HG03196 (cell line): ENCODE measurements at regions not wholly inside any gene's neighbourhood (a gene's known extent, or its start where the extent isn't known, plus 50 kb on each side); places are given as distances from the start of the nearest gene placed in this dataset.
"Not testable (repeated sequence)": the region's sequence is repeated elsewhere in the genome, so short reads cannot be mapped to it uniquely, and the experiment has no call there.

ENCODE experiments used
- ATAC-seq: cut with Tn5 transposase; IDR thresholded peaks from one replicate; pipeline ENCODE4 v1.9.1; 2021; ENCODE audit not compliant: unreplicated experiment

GRCh38 chr11:134980819-134981710 is 569.0 kb upstream of the B3GAT1 start:
- ATAC-seq: no peak

- not testable (repeated sequence) for ATAC-seq
These were observed 567.0 kb upstream of the B3GAT1 start for GRCh38 chr11:134979089-134979457.

- ATAC-seq: no peak
These were observed 566.5 kb upstream of the B3GAT1 start for GRCh38 chr11:134978388-134979088.

DNA sequence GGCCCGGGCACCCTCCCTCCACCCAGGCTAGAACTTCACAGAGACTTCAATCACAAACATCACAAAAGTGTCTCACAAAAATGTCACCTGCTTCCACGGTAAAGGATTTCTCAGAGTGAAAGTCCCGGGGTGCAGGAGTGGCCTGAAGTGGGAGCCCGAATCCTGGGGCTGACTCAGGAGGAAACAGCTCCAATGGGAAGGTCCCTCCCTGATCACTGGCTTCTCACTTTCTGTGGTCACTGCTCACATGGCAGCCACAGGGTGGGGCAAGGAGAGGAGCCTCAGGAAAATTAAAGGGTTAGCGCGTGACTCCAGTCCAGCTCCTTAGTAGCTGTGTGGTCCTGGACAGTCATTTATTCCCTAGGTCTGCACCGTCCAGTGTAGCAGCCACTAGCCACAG is 564.5 kb upstream of the B3GAT1 start:
- no peak for ATAC-seq

DNA sequence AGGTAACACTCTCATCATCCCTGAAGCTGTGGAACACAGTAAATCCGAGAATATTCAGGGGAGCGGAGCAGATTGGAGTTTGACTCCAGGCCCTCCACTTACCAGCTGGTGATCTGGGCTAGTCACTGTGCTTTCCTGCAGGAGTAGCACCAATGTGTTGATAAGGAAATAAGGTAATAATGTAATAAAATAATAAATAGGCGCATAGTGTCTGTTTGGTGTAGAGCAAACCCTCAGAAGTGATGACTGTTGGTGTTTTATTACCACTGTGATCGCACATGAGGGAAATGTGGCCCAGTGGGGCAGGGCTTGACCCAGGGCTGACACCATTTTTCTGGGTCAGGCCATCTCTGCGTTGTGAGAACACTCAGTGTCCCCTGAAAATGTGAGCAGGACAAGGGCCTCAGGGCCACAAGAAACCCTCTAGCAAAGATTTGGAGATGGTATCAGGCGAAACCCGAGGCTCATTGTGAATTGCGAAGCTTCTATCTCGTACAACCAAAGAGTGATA is 563.9 kb upstream of the B3GAT1 start:
- no peak for ATAC-seq

DNA sequence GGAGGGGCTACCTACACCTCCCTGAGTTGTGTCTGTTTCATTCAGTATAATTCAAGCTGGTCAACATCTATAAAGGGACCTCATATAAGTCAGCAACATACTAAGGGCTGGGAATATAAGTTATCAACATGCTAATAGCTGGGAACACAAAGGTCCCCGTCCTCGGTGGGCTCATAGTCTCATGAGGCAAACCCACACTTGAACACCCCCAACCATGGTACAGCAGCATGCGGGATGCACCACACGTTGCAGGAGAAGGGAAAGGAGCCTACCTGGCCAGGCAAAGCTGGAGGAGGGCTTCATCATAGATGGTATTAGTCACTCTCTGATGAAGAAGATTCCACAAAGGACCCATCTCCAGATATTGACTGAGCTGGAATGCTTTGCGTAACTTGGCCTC is 561.8 kb upstream of the B3GAT1 start:
- no peak for ATAC-seq

GRCh38 chr11:134971381-134971780 is 559.3 kb upstream of the B3GAT1 start:
- ATAC-seq: no peak

GRCh38 chr11:134967746-134968145 is 555.7 kb upstream of the B3GAT1 start:
- ATAC-seq: no peak

GRCh38 chr11:134961386-134961785 is 549.3 kb upstream of the B3GAT1 start:
- ATAC-seq: not testable (repeated sequence)

GRCh38 chr11:134958870-134959269 is 546.8 kb upstream of the B3GAT1 start:
- ATAC-seq: no peak

DNA sequence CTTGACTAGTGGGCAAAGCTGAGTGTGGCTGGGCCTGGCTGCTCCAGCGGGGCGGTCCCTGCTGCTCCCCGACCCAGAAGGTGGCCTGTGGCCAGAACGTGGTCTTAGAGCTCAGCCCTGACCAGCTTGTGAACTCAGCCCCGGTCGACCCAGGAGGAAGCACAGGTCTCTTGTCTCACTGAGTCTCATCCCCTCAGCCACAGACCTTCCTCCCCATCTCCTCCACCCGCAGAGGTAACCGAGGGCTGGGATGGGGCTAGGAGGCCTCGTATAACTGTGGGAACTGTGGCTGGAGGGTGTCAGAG is 546.2 kb upstream of the B3GAT1 start:
- no peak for ATAC-seq

GRCh38 chr11:134957540-134958335 is 545.7 kb upstream of the B3GAT1 start:
- ATAC-seq: no peak

DNA sequence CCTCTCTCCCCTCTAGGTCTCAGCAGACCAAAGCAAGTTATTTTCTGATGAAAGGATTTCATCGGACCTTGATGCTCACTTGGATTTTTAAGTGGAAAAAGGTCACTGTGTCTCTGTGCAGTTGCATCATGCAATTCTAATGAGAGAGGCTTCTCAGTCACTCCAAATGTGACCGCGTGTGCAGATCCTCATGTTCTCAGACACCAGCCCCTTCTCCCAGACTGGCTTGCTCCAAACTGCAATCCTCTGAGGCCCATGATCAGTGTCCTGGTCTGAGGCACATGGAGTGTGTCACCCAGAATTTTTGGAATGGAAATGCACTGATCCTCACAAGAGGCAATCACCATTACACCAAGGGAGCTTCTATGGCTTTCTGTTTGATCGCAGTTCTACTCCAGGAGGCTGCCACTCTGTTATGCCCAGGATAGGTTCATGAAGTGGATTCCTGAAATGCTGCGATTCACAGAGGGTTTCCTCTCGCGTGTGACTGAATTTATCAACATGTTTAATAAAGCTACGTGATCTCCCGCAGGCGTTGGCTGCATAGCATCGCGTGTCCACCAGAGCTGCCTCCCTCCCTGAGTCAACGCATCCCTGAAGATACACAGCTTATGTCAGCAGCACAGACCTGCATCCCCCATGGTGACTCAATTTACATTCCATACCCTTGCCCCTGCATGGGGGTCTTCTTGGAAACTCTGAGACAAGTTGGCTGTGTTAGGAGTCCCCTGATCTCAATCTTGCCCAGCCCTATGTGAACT is 544.6 kb upstream of the B3GAT1 start:
- no peak for ATAC-seq

DNA sequence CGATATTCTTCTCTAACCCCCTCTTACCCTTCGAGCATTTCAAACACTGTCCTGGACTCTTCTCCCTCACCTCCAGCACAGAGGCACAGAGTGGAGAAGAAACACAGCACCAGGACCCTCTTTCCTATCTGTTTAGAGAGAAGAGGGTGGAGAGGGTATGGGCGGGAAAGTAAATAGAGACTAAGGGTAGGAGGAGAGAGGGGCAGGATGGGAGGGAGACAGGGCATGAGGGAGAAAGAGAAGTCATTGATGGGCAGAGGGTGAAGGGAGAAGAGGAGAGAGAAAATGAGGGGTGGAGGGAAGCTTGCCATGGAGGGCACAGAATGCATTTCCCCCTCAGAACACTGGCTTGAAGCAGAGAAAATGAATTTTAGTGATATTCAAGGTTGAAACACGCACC is 543.9 kb upstream of the B3GAT1 start:
- ATAC-seq: not testable (repeated sequence)

DNA sequence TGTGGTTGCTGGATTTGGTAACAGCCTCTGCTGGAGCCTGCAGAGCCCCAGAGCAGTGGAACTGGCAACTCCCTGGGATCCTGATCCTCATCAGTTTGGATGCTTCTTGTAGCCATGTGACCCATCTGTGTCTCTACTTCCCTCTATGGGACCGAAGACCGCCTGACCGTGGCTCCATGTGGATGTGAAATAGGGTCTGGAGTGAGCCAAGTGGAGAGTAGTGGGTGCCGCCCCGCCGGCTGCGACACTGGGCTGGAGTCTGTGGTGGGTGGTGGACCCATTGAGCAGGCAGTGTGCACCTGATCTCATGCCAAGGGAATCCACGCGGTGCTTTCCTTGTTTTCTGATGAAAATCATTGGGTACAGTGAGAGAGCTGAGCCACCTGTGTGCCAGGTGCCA is 543.2 kb upstream of the B3GAT1 start:
- ATAC-seq: no peak

GRCh38 chr11:134954456-134954855 is 542.4 kb upstream of the B3GAT1 start:
- not testable (repeated sequence) for ATAC-seq

DNA sequence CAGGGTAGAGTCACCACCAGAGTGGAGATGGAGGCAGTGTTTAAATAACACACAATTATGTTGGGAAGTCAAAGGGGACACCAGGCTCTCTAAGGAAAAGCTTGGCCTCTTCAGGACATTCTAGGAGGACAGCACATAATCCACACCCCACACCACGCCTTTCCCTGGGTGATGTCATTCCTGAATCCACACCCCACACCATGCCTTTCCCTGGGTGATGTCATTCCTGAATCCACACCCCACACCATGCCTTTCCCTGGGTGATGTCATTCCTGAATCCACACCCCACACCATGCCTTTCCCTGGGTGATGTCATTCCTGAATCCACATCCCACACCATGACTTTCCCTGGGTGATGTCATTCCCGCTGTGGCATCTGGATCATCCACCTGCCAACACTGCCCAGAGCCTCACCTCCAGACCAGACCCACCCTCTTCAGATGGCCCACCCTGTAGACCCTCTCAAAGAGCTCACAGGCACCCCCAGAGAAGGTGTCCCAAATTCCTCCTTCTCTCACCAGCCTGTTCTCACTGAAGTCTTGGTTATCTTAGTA is 541.5 kb upstream of the B3GAT1 start:
- not testable (repeated sequence) for ATAC-seq

DNA sequence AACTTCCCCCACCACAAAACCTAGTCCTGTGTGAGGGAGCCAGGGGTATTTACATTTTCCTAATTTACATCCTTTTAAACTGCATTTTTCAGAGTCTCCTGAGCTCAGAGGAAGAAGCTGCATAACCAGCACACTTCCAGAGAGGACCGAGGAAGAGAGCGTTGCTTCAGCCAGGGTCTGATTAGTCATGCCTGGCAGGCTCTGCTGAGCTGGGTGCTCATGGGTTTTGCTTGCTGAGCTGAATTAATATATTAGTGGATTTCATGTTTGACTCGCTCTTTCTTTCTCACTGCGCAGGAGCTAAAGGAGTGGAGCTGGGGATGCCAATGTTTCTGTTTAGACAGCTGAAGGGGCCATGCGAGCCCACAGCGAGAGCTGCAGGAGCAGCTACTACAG is 539.3 kb upstream of the B3GAT1 start:
- ATAC-seq: no peak

GRCh38 chr11:134950692-134951304 is 538.8 kb upstream of the B3GAT1 start:
- no peak for ATAC-seq
